ENCODE measurements at regions not wholly inside any gene's neighbourhood (a gene's known extent, or its start where the extent isn't known, plus 50 kb on each side); places are given as distances from the start of the nearest gene placed in this dataset.

DNA sequence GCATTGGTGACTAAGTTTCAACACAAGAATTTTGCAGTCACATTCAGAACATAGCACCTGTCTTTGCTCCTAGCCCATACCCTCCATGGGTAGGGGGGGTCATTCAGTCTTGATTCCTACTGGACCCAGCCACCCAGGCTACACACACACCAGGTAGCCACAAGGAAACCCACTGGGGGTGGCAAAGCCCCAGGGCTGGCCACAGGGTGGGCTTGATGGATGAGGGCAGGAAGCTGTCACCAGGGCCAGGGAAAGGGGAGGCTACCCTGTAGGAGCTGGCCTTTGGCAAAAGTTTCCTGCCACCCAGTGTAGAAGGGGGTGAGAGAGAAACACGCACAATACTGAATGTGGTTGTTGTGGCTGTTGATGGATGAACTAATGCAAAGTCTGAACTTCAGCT is 74.5 kb upstream of the NKX1-1 start:
- TF ChIP-seq, protein P1, sequence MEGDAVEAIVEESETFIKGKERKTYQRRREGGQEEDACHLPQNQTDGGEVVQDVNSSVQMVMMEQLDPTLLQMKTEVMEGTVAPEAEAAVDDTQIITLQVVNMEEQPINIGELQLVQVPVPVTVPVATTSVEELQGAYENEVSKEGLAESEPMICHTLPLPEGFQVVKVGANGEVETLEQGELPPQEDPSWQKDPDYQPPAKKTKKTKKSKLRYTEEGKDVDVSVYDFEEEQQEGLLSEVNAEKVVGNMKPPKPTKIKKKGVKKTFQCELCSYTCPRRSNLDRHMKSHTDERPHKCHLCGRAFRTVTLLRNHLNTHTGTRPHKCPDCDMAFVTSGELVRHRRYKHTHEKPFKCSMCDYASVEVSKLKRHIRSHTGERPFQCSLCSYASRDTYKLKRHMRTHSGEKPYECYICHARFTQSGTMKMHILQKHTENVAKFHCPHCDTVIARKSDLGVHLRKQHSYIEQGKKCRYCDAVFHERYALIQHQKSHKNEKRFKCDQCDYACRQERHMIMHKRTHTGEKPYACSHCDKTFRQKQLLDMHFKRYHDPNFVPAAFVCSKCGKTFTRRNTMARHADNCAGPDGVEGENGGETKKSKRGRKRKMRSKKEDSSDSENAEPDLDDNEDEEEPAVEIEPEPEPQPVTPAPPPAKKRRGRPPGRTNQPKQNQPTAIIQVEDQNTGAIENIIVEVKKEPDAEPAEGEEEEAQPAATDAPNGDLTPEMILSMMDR (IDR thresholded peaks at IDR 0.05), result no peak
- TF ChIP-seq POLR2AphosphoS5 (IDR thresholded peaks at IDR 0.05), result no peak
